WTC11 (cell line): ENCODE measurements at regions not wholly inside any gene's neighbourhood (a gene's known extent, or its start where the extent isn't known, plus 50 kb on each side); places are given as distances from the start of the nearest gene placed in this dataset.

Source experiments
- ELF4 ChIP-seq: sonication (generic); formaldehyde crosslinking; IDR thresholded peaks from 2 replicates; pipeline ENCODE4 v1.8.1; 2022; ENCODE audit warnings: low read depth, mild to moderate bottlenecking, moderate library complexity, missing genetic modification reagents
- NR2C2 ChIP-seq: sonication (generic); formaldehyde crosslinking; IDR thresholded peaks from 2 replicates; pipeline ENCODE4 v1.8.0; 2022; ENCODE audit warnings: mild to moderate bottlenecking, missing genetic modification reagents
- TEAD4 ChIP-seq: sonication (generic); formaldehyde crosslinking; IDR thresholded peaks from 2 replicates; pipeline ENCODE4 v1.8.0; 2022; ENCODE audit warnings: mild to moderate bottlenecking, missing genetic modification reagents
- ZNF121 ChIP-seq: sonication (generic); formaldehyde crosslinking; IDR thresholded peaks from 2 replicates; pipeline ENCODE4 v1.8.0; 2023; ENCODE audit warnings: missing genetic modification reagents
- TF ChIP-seq, protein P1 (sequence below): fragments of 200-600 bp; IDR thresholded peaks from 2 replicates; pipeline ENCODE4 v1.8.0; 2022; ENCODE audit warnings: antibody characterized with exemption
- TF ChIP-seq, protein P2 (sequence below): sonication (generic); formaldehyde crosslinking; IDR thresholded peaks from 2 replicates; pipeline ENCODE4 v1.8.1; 2022; ENCODE audit warnings: low read depth, mild to moderate bottlenecking, moderate library complexity, missing genetic modification reagents, borderline replicate concordance
- TF ChIP-seq, protein P3 (sequence below): sonication (generic); formaldehyde crosslinking; IDR thresholded peaks from 2 replicates; pipeline ENCODE4 v1.8.1; 2023; ENCODE audit warnings: mild to moderate bottlenecking, moderate library complexity, missing genetic modification reagents
- TF ChIP-seq, protein P4 (sequence below): sonication (generic); formaldehyde crosslinking; IDR thresholded peaks from 2 replicates; pipeline ENCODE4 v1.8.1; 2022; ENCODE audit warnings: mild to moderate bottlenecking, missing genetic modification reagents, moderate library complexity, borderline replicate concordance
- TF ChIP-seq, protein P5 (sequence below): sonication (generic); formaldehyde crosslinking; IDR thresholded peaks from 2 replicates; pipeline ENCODE4 v1.8.0; 2022; ENCODE audit warnings: mild to moderate bottlenecking, missing genetic modification reagents

DNA sequence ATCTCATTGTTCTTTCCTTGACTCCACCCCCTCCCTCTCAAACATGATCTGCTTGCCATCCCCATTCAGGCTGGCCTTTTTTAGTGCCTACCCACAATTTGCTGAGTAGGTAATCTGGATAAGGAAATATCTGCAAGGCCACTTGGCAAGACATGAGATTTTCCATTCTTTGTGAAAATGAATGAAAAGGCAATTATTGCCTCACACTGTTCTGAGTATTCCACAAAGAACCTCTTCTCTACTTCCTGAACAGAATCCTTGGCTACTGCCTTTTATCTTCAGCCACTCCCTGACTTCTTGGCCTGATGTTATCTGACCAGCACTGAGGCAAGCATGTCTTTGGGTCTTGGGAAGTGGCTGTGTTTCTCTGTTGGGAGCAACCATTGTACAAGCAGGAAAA lies 263.2 kb upstream of the ATP2B1 start:
- TF ChIP-seq NR2C2 (CRISPR knock-in tag) (no peak), ZNF121 (CRISPR knock-in tag) (no peak), ELF4 (CRISPR knock-in tag) (no peak), TEAD4 (CRISPR knock-in tag) (no peak)
- TF ChIP-seq, protein P1, sequence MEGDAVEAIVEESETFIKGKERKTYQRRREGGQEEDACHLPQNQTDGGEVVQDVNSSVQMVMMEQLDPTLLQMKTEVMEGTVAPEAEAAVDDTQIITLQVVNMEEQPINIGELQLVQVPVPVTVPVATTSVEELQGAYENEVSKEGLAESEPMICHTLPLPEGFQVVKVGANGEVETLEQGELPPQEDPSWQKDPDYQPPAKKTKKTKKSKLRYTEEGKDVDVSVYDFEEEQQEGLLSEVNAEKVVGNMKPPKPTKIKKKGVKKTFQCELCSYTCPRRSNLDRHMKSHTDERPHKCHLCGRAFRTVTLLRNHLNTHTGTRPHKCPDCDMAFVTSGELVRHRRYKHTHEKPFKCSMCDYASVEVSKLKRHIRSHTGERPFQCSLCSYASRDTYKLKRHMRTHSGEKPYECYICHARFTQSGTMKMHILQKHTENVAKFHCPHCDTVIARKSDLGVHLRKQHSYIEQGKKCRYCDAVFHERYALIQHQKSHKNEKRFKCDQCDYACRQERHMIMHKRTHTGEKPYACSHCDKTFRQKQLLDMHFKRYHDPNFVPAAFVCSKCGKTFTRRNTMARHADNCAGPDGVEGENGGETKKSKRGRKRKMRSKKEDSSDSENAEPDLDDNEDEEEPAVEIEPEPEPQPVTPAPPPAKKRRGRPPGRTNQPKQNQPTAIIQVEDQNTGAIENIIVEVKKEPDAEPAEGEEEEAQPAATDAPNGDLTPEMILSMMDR = no peak
- TF ChIP-seq, protein P2, sequence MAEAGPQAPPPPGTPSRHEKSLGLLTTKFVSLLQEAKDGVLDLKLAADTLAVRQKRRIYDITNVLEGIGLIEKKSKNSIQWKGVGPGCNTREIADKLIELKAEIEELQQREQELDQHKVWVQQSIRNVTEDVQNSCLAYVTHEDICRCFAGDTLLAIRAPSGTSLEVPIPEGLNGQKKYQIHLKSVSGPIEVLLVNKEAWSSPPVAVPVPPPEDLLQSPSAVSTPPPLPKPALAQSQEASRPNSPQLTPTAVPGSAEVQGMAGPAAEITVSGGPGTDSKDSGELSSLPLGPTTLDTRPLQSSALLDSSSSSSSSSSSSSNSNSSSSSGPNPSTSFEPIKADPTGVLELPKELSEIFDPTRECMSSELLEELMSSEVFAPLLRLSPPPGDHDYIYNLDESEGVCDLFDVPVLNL (CRISPR knock-in tag) = no peak
- TF ChIP-seq, protein P3, sequence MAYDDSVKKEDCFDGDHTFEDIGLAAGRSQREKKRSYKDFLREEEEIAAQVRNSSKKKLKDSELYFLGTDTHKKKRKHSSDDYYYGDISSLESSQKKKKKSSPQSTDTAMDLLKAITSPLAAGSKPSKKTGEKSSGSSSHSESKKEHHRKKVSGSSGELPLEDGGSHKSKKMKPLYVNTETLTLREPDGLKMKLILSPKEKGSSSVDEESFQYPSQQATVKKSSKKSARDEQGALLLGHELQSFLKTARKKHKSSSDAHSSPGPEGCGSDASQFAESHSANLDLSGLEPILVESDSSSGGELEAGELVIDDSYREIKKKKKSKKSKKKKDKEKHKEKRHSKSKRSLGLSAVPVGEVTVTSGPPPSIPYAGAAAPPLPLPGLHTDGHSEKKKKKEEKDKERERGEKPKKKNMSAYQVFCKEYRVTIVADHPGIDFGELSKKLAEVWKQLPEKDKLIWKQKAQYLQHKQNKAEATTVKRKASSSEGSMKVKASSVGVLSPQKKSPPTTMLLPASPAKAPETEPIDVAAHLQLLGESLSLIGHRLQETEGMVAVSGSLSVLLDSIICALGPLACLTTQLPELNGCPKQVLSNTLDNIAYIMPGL (CRISPR knock-in tag) = no peak
- TF ChIP-seq, protein P4, sequence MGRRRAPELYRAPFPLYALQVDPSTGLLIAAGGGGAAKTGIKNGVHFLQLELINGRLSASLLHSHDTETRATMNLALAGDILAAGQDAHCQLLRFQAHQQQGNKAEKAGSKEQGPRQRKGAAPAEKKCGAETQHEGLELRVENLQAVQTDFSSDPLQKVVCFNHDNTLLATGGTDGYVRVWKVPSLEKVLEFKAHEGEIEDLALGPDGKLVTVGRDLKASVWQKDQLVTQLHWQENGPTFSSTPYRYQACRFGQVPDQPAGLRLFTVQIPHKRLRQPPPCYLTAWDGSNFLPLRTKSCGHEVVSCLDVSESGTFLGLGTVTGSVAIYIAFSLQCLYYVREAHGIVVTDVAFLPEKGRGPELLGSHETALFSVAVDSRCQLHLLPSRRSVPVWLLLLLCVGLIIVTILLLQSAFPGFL (CRISPR knock-in tag) = no peak
- TF ChIP-seq, protein P5, sequence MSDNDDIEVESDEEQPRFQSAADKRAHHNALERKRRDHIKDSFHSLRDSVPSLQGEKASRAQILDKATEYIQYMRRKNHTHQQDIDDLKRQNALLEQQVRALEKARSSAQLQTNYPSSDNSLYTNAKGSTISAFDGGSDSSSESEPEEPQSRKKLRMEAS (CRISPR knock-in tag) = no peak
